Gastrocnemius medialis (tissue), 4 donors: ENCODE measurements at regions not wholly inside any gene's neighbourhood (a gene's known extent, or its start where the extent isn't known, plus 50 kb on each side); places are given as distances from the start of the nearest gene placed in this dataset.

ENCODE experiments used
- ATAC-seq, 2 donors: fragments of 150-250 bp; one replicate each; pipeline ENCODE4 v1.9.1; 2016
- DNase-seq, 2 donors: peaks; one replicate each; pipeline ENCODE4 v3.0.0-alpha.2; 2019
- H3K27ac ChIP-seq, 4 donors: fragments of 200-600 bp; sonication (generic); 1 replicate in 1 of 4; 2 replicates in 3 of 4; pipeline ENCODE4 v1.5.1; 2016 to 2018; ENCODE audit warnings: mild to moderate bottlenecking in 2 of 4, moderate library complexity in 1 of 4
- H3K27me3 ChIP-seq, 3 donors: fragments of 200-600 bp; sonication (generic) in 2 of 3; 1 replicate in 1 of 3; 2 replicates in 2 of 3; pipeline versions ENCODE4 v1.5.1 to v1.6.0; 2016 to 2019; ENCODE audit warnings: mild to moderate bottlenecking in 1 of 3, moderate library complexity in 1 of 3
- H3K36me3 ChIP-seq, 2 donors: fragments of 200-600 bp; sonication (generic) in 1 of 2; one replicate each; pipeline ENCODE4 v1.5.1; 2017 to 2018
- H3K4me1 ChIP-seq, 2 donors: fragments of 200-600 bp; sonication (generic) in 1 of 2; one replicate each; pipeline ENCODE4 v1.5.1; 2016 to 2017; ENCODE audit warnings: mild to moderate bottlenecking in 2 of 2
- H3K4me3 ChIP-seq, 4 donors: fragments of 200-600 bp; sonication (generic) in 3 of 4; 1 replicate in 1 of 4; 2 replicates in 3 of 4; pipeline ENCODE4 v1.5.1; 2016 to 2019; ENCODE audit warnings: mild to moderate bottlenecking in 2 of 4
- H3K9me3 ChIP-seq, 3 donors: fragments of 200-600 bp; sonication (generic) in 2 of 3; 1 replicate in 1 of 3; 2 replicates in 2 of 3; pipeline ENCODE4 v1.5.1; 2016 to 2019
- POLR2A ChIP-seq, 2 donors: fragments of 450-650 bp; IDR thresholded peaks; one replicate each; pipeline ENCODE4 v1.6.1; 2017; ENCODE audit warnings: antibody characterized with exemption in 2 of 2, mild to moderate bottlenecking in 2 of 2, moderate library complexity in 2 of 2
- in situ Hi-C, 4 donors: fragments of 200-750 bp; cut with MboI; loops; one replicate each; pipeline versions ENCODE4 v1.15.0 to v1.8.0; 2017; ENCODE audit warnings: low sequenced_read_pairs in 4 of 4
- intact Hi-C: fragments of 100-400 bp; cut with DNase I; formaldehyde crosslinking; loops from one replicate; pipeline ENCODE4 v1.15.1; 2023; ENCODE audit warnings: low total_unique reads
- TF ChIP-seq, protein P1 (sequence below), 5 experiments: fragments of 450-650 bp in 3 of 5; fragments of 200-600 bp in 2 of 5; sonication (generic) in 2 of 5; IDR thresholded peaks in 4 of 5; conservative IDR thresholded peaks in 1 of 5; 1 replicate in 4 of 5; 2 replicates in 1 of 5; pipeline ENCODE4 v1.5.1; 2016 to 2019; ENCODE audit warnings: antibody characterized with exemption in 5 of 5, mild to moderate bottlenecking in 3 of 5, moderate library complexity in 3 of 5

DNA sequence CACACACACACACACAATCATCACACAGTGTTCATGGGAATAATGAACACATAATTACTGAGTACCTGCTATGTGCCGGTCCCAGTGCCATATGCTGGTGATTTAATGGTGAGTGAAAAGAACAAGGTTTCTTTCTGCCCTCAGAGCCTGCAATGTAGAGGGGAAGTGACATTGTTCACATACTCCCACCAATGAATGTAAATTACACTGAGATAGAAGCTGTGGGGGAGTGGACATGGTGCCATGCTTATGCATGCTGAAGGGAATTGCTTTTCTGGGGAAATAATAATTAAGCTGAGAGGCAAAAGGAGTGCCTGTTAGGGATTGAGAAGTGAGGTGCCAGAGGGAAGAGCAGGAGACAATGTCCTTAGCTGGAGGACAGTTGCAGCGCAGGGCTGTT, 175.1 kb downstream of the MFSD1 start:
- in situ Hi-C loops (no loop called here), intact Hi-C loops (no loop called here)

GRCh38 chr3:158977497-158977896, 175.6 kb downstream of the MFSD1 start:
- no peaks in the 10 kb centered on the region for H3K36me3 ChIP-seq
- H3K4me1 ChIP-seq, result no peaks in the 10 kb centered on the region
- no peaks in the 10 kb centered on the region for H3K9me3 ChIP-seq
- in situ Hi-C loops, result no loop called here
- no peak overlapping the region for H3K27ac ChIP-seq
- TF ChIP-seq POLR2A (IDR thresholded peaks at IDR 0.05), result no peak
- TF ChIP-seq, protein P1, sequence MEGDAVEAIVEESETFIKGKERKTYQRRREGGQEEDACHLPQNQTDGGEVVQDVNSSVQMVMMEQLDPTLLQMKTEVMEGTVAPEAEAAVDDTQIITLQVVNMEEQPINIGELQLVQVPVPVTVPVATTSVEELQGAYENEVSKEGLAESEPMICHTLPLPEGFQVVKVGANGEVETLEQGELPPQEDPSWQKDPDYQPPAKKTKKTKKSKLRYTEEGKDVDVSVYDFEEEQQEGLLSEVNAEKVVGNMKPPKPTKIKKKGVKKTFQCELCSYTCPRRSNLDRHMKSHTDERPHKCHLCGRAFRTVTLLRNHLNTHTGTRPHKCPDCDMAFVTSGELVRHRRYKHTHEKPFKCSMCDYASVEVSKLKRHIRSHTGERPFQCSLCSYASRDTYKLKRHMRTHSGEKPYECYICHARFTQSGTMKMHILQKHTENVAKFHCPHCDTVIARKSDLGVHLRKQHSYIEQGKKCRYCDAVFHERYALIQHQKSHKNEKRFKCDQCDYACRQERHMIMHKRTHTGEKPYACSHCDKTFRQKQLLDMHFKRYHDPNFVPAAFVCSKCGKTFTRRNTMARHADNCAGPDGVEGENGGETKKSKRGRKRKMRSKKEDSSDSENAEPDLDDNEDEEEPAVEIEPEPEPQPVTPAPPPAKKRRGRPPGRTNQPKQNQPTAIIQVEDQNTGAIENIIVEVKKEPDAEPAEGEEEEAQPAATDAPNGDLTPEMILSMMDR (IDR thresholded peaks at IDR 0.05 in 4 of 5, conservative IDR thresholded peaks at IDR 0.05 in 1 of 5), result no peak
- H3K4me3 ChIP-seq, result no peak overlapping the region
- DNase-seq, result no peak
- H3K27me3 ChIP-seq, result no peaks in the 10 kb centered on the region
- intact Hi-C loops, result no loop called here
- ATAC-seq, result no peak

More for the DNA sequence above, 175.1 kb downstream of the MFSD1 start:
- Histone ChIP-seq H3K9me3 (no peaks in the 10 kb centered on the region), H3K27ac (no peak overlapping the region), H3K4me1 (no peaks in the 10 kb centered on the region), H3K27me3 (no peaks in the 10 kb centered on the region), H3K36me3 (no peaks in the 10 kb centered on the region), H3K4me3 (no peak overlapping the region)
- ATAC-seq, result no peak
- no peak for DNase-seq
- no peak for TF ChIP-seq POLR2A (IDR thresholded peaks at IDR 0.05)
- TF ChIP-seq, protein P1 (IDR thresholded peaks at IDR 0.05 in 4 of 5, conservative IDR thresholded peaks at IDR 0.05 in 1 of 5), result no peak

GRCh38 chr3:158983216-158984099, 181.6 kb downstream of the MFSD1 start:
- H3K4me1 ChIP-seq, result no peaks in the 10 kb centered on the region
- no peaks in the 10 kb centered on the region for H3K9me3 ChIP-seq
- no peak overlapping the region for H3K27ac ChIP-seq
- intact Hi-C loops (no loop called here), in situ Hi-C loops (no loop called here)
- TF ChIP-seq, protein P1 (IDR thresholded peaks at IDR 0.05 in 4 of 5, conservative IDR thresholded peaks at IDR 0.05 in 1 of 5), result no peak
- no peak for TF ChIP-seq POLR2A (IDR thresholded peaks at IDR 0.05)
- H3K36me3 ChIP-seq, result no peaks in the 10 kb centered on the region
- ATAC-seq, result no peak
- DNase-seq, result no peak
- H3K4me3 ChIP-seq, result no peak overlapping the region
- no peaks in the 10 kb centered on the region for H3K27me3 ChIP-seq

- no peak overlapping the region for H3K4me3 ChIP-seq
- no peak for TF ChIP-seq POLR2A (IDR thresholded peaks at IDR 0.05)
- TF ChIP-seq, protein P1 (IDR thresholded peaks at IDR 0.05 in 4 of 5, conservative IDR thresholded peaks at IDR 0.05 in 1 of 5), result no peak
- no peak for DNase-seq
Measured at GRCh38 chr3:158991146-158991705, 189.4 kb downstream of the MFSD1 start.

More at GRCh38 chr3:158991146-158991705, 189.4 kb downstream of the MFSD1 start:
- intact Hi-C loops (no loop called here), in situ Hi-C loops (no loop called here)
- Histone ChIP-seq H3K27ac (no peak overlapping the region), H3K36me3 (no peaks in the 10 kb centered on the region), H3K9me3 (no peaks in the 10 kb centered on the region), H3K27me3 (no peaks in the 10 kb centered on the region), H3K4me1 (no peaks in the 10 kb centered on the region)
- no peak for ATAC-seq
